Ishikawa (cell line): ENCODE measurements at regions not wholly inside any gene's neighbourhood (a gene's known extent, or its start where the extent isn't known, plus 50 kb on each side); places are given as distances from the start of the nearest gene placed in this dataset.

ENCODE experiments used
- CREB1 ChIP-seq: IDR thresholded peaks from 2 replicates; pipeline ENCODE4 v1.6.1; 2012; ENCODE audit warnings: low read depth
- EP300 ChIP-seq: IDR thresholded peaks from 2 replicates; pipeline ENCODE4 v1.6.1; 2012; ENCODE audit warnings: borderline replicate concordance
- ZBTB7A ChIP-seq: IDR thresholded peaks from 2 replicates; pipeline ENCODE4 v1.6.1; 2012; ENCODE audit warnings: low read depth

GRCh38 chr5:174252121-174252520 is 206.6 kb downstream of the NSG2 start:
- TF ChIP-seq EP300: no peak
- TF ChIP-seq ZBTB7A: no peak
- no peak for TF ChIP-seq CREB1
